GM19239 (cell line): ENCODE measurements at regions not wholly inside any gene's neighbourhood (a gene's known extent, or its start where the extent isn't known, plus 50 kb on each side); places are given as distances from the start of the nearest gene placed in this dataset.
A peak's percentile ranks its signal among the peaks of the same experiment; 100 is the strongest.
"Not testable (repeated sequence)": the region's sequence is repeated elsewhere in the genome, so short reads cannot be mapped to it uniquely, and the experiment has no call there.

Experiments used
- DNase-seq: peaks from one replicate; pipeline ENCODE4 v3.0.0; 2011; ENCODE audit warnings: low spot score; ENCODE audit not compliant: insufficient read length
- FAIRE-seq: peaks from 2 replicates; lab custom pipeline; 2011; peaks lifted over from hg19 to GRCh38; lab: Jason Lieb, UNC

DNA sequence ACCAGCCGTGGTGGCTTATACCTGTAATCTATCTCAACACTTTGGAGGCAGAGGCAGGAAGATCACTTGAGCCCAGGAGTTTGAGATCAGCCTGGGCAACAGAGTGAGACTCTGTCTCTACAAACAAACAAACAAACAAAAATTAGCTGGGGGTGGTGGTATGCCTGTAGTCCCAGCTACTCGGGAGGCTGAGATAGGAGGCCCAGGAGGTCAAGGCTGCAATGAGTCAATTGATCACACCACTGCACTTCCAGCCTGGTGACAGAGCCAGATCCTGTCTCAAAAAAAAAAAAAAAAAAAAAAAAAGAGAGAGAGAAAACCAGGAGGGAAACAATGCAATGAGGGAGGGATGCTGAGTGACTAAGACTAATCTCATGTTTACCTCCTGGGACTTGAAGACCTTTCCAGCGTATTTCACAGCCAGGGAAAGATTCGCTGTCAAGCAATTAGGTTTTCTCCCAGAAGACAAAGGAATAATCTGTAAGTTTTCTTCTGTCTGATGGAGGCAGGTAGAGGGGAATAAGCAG, 51.1 kb upstream of the MIER3 start:
- FAIRE-seq (no peak), DNase-seq (no peak)

DNA sequence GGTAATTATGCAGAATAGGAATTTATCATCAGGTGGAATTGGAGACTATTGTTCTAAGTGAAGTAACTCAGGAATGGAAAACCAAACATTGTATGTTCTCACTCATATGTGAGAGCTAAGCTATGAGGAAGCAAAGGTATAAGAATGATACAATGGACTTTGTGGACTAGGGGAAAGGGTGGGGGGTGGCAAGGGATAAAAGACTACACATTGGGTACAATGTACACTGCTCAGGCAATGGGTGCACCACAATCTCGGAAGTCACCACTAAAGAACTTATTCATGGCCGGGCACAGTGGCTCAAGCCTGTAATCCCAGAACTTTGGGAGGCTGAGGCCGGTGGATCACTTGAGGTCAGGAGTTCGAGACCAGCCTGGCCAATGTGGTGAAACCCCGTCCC, 51.6 kb upstream of the MIER3 start:
- not testable (repeated sequence) for FAIRE-seq, DNase-seq

DNA sequence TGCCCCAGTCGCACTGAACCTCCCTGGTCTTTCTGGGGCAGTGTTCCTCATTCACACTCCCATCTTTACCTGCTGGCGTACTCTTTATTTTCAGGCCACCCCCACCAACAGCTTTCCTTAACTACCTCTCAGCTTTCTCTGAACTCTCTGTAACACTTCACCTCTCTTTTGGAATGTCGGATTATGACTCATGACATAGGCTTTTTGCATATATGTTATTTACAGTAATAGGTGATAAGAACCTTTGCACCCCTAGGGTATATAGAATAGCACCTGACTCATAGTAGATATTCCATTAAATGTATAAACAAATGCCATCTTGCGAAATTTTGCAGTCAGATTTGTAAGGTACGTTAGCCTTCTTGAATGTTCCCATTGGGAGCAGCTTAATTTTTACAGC, 52.9 kb upstream of the MIER3 start:
- no peak for FAIRE-seq
- DNase-seq = no peak

DNA sequence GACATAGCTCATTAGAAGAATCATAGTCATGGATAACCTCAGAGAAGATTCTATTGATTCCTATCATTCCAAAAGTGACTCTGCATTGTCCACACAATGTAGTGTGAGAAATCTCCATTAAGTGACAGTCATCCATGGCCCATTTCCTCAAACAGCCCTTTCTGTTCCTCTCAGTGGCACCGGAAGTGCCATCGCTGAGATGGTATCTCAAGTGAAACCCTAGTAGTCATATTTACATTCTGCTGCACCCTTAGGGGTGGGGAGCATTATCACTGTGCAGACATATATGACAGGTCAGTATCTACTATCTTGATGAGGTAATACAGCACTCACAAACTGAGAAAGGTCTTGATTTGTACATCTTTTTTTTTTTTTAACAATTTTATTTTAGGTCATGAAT, 55.4 kb upstream of the MIER3 start:
- FAIRE-seq (no peak), DNase-seq (no peak)

DNA sequence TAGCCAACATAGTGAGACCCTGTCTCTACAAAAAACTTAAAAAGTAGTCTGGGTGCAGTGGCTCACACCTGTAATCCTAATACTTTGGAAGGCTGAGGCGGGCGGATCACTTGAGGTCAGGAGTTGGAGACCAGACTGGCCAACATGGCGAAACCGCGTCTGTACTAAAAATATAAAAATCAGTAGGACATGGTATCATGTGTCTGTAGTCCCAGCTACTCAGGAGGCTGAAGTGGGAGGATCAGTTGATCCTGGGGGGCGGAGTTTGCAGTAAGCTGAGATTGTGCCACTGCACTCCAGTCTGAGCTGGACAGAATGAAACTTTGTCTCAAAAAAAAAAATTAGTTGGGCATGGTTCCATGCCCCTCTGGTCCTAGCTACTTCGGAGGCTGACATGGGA, 57.9 kb upstream of the MIER3 start:
- no peak for DNase-seq

DNA sequence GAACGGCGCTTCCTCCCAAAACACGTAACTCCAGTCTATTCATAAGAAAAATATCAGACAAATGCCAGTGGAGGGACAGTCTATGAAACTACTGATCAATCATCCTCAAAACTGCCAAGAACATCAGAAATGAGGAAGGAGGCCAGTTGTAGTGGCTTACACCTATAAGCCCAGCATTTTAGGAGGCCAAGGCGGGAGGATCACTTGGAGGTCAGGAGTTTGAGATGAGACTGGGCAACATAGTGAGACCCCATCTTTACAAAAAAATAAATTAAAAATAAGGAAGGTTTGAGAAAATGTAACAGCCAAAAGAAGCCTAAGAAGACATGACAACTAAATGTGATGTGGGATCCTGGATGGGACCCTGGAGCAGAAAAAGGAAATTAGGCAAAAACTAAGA, 58.9 kb upstream of the MIER3 start:
- DNase-seq (no peak), FAIRE-seq (no peak)

More for the DNA sequence above, 57.9 kb upstream of the MIER3 start:
- no peak for FAIRE-seq

DNA sequence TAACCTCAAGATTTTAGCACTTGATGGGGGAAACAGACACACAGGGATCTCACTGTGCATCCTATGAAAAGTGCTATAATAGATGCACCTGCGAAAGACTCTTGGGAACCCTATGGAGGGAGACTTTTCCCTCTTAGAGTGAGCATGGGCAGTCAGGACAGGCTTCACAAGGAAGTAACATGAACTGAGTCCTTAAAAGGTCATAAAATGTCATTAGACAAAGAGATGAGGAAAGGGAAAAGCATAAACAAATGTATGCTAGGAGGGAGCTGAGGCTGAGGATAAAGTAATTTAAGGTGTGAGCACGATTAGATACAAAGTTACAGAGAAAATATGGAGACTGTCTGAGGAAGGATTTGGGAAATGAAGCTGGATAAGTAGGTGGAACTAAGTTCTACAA, 60.6 kb upstream of the MIER3 start:
- FAIRE-seq (no peak), DNase-seq (no peak)

DNA sequence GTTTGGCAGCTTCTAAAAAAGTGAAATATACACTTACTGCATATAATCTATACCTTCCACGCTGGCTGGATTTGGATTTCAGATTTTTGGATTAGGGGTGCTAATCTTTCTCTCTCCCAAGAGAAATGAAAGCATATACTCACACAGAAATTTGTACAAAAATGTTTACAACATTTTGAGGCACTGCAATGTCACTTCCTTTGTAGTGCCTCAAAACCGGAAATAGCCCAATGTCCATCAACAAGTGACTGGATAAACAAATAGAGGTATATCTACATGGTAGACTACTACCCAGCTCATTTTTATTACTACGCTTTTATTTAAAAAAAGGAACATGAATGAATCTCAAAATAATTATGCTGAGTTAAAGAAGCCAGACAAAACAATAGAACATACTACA, 74.0 kb upstream of the MIER3 start:
- peak; percentile 21 for FAIRE-seq
- DNase-seq = no peak

DNA sequence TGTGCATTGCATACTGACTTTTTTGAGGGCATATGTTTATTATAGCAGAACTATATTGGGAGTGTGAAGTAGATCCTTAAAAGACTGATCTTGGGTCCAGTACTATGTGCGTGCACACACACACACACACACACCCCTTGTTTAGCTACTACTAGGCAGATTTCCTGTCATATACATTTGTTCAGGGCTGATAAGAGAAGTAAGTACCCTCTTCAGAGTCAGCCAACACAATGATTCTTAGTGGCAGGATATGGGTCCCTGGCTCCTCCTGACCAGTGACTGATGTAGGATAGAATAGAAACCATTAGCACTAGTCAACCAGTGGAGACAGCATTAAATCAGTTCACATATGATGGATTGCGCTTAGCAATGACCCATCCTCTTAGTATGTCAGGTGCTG, 76.2 kb upstream of the MIER3 start:
- DNase-seq (no peak), FAIRE-seq (no peak)

DNA sequence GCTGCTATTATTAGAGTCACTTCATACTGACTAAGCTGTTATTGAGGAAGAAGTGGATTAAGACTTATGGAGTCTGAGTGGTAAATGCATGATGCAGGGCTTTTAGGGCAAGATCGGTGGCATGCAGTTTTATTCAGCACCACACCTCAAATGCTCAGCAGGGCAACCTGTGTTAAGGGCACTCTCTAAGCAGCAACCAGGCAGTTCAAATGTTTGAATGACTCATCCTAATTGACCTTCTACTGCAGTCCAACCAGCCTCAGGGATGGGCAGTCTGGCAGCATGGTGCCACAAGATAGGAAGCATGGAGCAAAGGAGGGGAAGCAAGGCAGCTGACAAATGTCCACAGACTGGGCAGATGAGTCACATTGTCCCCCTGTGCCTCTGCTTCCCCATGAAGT, 80.2 kb upstream of the MIER3 start:
- no peak for DNase-seq
- no peak for FAIRE-seq

DNA sequence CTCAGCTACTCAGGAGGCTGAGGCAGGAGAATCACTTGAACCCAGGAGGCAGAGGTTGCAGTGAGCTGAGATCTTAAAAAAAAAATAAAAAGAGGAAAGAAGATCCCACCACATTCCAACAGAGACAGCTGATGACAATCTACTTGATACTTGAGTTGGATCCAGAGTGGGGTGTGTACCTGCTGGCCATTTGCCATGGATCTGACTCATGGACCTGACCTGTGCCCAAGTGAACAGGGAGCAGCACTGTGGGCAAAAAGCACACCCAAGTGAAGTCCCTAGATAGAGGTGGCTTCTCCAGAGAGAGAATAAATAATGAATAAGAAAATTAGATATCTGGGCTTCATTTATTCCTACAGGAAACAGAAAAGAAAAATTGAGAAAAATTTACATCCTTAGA, 81.2 kb upstream of the MIER3 start:
- no peak for FAIRE-seq
- DNase-seq = no peak

DNA sequence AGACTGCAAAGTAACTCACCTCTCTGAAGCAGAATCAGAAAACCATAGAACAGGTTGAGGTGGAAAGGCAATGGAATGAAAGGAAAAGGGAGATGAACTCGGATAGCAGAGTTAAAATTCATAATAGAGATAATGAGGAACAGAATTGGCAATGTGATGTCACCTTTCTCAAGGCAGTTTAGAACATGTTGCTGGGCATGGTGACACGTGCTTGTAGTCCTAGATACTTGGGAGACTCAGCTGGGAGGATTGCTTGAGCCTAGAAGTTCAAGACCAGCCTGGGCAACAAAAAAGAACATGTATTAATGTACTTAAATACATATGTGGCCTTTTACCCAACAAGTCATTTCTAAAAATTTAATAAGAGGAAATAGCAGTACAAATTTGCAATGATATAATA, 81.6 kb upstream of the MIER3 start:
- DNase-seq = no peak
- no peak for FAIRE-seq

DNA sequence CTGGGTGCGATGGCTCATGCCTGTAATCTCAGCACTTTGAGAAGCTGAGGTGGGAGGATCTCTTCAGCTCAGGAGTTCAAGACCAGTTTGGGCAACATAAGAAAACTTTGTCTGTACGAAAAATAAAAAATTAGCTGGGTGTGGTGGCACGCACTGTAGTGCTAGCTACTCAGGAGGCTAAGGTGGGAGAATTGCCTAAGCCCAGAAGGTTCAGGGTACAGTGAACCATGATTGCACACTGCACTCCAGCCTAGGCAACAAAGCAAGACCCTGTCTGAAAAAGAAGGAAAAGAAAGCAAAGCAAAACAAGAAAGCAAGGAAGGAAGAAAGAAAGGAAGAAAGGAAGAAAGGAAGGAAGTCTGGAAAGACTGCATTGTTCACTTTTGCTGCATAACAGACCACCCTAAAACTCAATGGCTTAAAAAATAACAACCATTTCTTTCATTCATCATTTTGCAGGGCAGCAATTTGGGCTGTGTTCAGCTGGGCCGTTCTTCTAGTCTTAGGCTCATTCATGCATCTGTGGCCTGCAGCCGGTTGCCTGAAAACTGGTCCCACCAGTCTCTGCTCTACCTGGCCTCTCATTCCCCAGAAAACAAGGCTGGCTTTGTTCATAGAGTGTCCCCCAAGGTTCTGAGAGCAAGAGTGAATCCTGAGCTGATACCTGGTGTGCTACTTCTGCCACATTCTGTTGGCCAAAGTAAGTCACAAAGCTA, 82.4 kb upstream of the MIER3 start:
- FAIRE-seq (no peak), DNase-seq (no peak)

DNA sequence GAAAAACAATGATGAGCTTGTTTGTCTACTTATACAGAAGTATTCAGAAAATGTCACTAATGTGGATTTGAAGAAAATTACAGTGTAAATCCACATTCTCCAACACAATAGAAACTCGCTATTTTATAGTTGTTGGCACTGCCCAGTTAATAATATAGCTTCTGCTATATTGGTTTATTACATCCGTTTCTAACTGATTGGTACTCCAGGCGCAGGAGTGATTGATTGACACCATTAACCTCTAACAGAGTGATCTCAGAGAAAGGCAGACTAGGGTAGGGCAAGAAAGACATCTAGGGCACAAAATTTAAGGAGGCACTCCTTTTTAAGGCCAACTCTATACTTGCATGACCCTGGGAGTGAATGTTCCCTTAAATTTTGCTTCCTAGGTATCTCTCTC, 84.0 kb upstream of the MIER3 start:
- DNase-seq (no peak), FAIRE-seq (no peak)

DNA sequence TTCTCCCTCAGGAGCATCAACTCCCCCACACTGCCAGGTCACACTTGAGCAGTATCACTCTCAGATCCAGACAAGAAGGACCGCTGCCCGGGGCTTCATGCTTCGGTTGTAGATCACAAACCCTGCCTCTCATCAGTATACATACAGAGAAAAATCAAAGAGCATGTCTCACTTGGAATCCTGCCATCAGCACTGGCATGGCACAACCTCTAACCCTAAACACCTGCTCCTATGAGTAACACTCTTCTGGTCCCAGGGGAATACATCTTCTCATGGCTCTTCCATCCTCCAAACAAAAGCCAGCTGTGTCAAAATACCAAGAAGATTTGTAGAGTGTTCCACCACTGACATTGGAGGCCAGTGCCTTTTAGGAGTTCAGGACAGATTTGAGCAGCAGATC, 84.8 kb upstream of the MIER3 start:
- FAIRE-seq (no peak), DNase-seq (no peak)

DNA sequence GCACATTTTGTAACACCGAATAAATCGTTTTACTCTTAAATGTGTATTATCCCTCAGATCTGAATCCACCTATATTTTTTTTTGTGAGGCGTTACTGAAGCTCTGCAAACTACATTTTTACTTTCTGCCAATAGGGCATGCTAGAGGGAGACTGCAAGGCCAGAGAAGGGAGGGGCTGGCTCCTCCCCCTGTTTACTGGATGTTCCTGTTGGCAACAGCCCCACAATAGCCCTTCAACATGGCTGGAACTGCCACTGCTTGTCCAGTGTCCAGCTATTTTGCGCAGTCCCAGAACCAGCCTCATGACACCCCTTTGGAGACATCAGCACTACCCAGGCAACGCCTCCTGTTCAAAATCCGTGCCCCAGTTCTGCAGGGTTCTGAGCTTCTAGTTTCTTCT, 85.4 kb upstream of the MIER3 start:
- DNase-seq (no peak), FAIRE-seq (no peak)

DNA sequence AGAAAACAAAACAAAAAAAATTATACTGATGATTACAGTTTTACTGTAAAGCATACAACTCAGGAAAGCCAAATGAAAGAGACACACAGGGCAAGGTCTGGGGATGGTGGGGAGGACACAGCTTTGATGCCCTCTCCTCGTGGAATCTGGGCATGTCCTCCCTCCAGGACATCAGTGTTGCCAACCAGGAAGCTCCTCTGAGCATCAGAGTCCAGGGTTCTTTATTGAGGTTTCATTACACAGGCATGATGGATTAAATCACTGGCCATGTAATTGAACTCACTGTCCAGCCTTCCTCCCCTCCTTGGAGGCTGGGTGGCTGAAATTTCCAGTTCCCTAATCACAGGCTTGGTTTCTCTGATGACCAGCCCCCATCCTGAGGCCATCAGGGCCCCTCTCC, 89.6 kb upstream of the MIER3 start:
- no peak for FAIRE-seq

DNA sequence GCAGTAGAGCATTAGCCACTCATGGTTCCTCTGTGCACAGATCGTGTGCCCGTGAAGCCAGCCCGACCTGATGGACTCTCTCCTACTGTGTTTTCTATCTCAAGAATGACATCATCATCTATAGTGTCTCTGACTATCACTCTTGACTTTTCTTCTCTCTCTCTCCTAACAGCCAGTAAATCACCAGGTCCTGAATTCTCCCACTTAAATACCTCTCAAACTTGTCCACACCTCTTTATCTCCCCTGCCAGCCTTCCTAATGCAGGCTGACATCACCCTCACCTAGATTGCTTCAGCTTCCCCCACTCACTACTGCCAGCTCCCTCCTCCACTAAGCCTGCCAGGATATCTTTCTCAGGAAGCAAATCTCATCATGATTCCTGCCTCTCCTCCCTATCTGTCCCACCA, 90.6 kb upstream of the MIER3 start:
- no peak for DNase-seq
- no peak for FAIRE-seq

More for the DNA sequence above, 89.6 kb upstream of the MIER3 start:
- no peak for DNase-seq

DNA sequence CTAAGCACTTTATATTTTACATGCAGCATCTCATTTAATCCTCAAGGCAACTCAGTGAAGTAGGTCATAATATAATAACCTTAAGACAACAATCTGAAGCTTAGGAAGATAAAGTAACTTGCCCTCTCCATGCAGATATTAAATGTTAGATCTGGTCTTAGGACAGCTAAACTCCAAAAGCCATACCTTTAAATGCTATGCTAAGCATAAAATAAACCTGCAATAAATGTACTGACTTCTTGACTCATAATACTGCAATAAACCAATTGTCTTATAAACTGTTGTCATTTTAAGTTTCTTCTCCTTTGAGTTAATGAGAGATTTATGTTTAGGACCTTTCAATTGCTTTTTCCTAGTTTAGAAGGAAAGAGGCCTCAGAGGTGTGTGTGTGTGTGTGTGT, 102.2 kb upstream of the MIER3 start:
- DNase-seq (no peak), FAIRE-seq (no peak)

DNA sequence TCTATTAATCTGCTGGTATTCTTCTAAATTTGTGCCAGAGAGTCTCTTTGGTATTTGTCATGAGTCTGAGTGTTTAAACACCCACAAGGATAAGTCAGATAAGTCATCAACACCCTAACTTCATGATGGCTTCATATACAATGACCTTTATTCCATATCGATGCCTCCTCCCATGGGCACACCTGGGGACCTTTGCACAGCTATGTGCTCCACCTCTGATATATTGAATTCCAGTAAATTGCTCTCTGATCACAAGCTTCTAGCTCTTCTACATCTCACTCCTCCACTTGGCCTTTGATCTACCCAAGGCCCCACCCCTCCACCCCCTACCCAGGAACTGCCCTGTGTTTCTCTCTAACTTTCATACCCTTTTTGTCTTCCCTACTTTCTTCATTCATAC, 102.7 kb upstream of the MIER3 start:
- FAIRE-seq = no peak

DNA sequence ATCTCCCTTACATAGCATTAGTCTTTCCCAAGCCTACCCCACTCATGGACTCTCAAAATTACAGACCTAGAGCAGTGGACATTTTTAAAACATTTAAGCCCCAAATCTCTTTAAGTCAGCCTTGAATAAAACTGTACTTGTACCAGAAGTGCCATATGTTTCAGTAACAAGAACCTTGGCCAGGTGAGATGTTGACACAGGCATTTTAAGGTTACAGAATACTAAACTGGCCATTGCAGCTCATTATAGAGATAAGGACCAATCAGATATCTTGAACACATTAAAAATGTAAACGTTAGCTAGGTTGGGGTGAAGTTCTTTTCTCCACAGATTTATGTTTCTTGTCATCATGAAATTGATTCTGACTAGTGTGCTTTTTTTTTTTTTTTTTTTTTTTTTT, 103.8 kb upstream of the MIER3 start:
- FAIRE-seq (no peak), DNase-seq (no peak)

More for the DNA sequence above, 102.7 kb upstream of the MIER3 start:
- no peak for DNase-seq

DNA sequence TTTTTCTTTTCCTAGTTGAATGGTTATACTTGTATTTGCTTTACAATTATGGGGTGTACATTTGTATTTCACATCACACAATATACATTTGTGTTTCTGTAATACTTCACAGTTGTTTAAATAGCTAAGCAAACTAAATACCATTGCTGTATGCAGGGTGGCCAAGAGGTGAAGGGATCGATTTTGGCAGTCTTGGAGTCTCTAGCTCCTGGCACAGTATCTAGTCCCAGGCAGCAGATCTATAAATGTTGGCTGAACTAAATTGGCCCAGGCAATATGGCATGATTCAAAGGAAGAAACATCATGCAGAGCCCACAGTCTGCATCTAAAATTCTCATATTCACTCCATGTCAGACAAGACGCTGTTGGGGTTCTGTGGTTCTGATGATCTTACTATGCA, 110.1 kb upstream of the GPBP1 start:
- no peak for FAIRE-seq
- DNase-seq = no peak
